ENCODE measurements at regions not wholly inside any gene's neighbourhood (a gene's known extent, or its start where the extent isn't known, plus 50 kb on each side); places are given as distances from the start of the nearest gene placed in this dataset.
"Not testable (repeated sequence)": the region's sequence is repeated elsewhere in the genome, so short reads cannot be mapped to it uniquely, and the experiment has no call there.

- DNase-seq (ENCODE audit: low read depth) = peak; percentile 85
These were observed 281.6 kb upstream of the KLF14 start for GRCh38 chr7:131015657-131015958.

GRCh38 chr7:131016230-131016629 is 282.2 kb upstream of the KLF14 start:
- peak; percentile 87 for DNase-seq (ENCODE audit: low read depth)

- DNase-seq (ENCODE audit: low read depth) = no peak
These were observed 285.3 kb upstream of the KLF14 start for GRCh38 chr7:131019351-131019750.

- DNase-seq (ENCODE audit: low read depth) = no peak
These were observed 286.8 kb upstream of the KLF14 start for GRCh38 chr7:131020759-131021261.

GRCh38 chr7:131021460-131021859 is 287.5 kb upstream of the KLF14 start:
- DNase-seq (ENCODE audit: low read depth) = no peak

- DNase-seq (ENCODE audit: low read depth) = peak; percentile 32
These were observed 287.9 kb upstream of the KLF14 start for GRCh38 chr7:131021902-131022301.

GRCh38 chr7:131026297-131027000 is 292.4 kb upstream of the KLF14 start:
- peak; percentile 56 for DNase-seq (ENCODE audit: low read depth)

GRCh38 chr7:131027287-131027773 is 293.3 kb upstream of the KLF14 start:
- no peak for DNase-seq (ENCODE audit: low read depth)

GRCh38 chr7:131028295-131028694 is 294.3 kb upstream of the KLF14 start:
- DNase-seq (ENCODE audit: low read depth) = no peak

- DNase-seq (ENCODE audit: low read depth) = no peak
These were observed 295.0 kb upstream of the KLF14 start for GRCh38 chr7:131029002-131029401.

GRCh38 chr7:131031099-131031868 is 296.4 kb upstream of the MKLN1 start:
- DNase-seq (ENCODE audit: low read depth) = no peak

- DNase-seq (ENCODE audit: low read depth) = no peak
These were observed 294.9 kb upstream of the MKLN1 start for GRCh38 chr7:131032786-131033185.

GRCh38 chr7:131034166-131034881 is 293.4 kb upstream of the MKLN1 start:
- DNase-seq (ENCODE audit: low read depth) = peak; percentile 38

GRCh38 chr7:131035088-131035770 is 292.4 kb upstream of the MKLN1 start:
- no peak for DNase-seq (ENCODE audit: low read depth)

- no peak for DNase-seq (ENCODE audit: low read depth)
These were observed 289.5 kb upstream of the MKLN1 start for GRCh38 chr7:131038153-131038552.

GRCh38 chr7:131039355-131039762 is 288.3 kb upstream of the MKLN1 start:
- no peak for DNase-seq (ENCODE audit: low read depth)

GRCh38 chr7:131039836-131040235 is 287.8 kb upstream of the MKLN1 start:
- DNase-seq (ENCODE audit: low read depth) = no peak

- DNase-seq (ENCODE audit: low read depth) = peak; percentile 75
These were observed 287.2 kb upstream of the MKLN1 start for GRCh38 chr7:131040467-131040932.

GRCh38 chr7:131041012-131041695 is 286.5 kb upstream of the MKLN1 start:
- DNase-seq (ENCODE audit: low read depth) = not testable (repeated sequence)

- DNase-seq (ENCODE audit: low read depth) = no peak
These were observed 285.2 kb upstream of the MKLN1 start for GRCh38 chr7:131042269-131043160.
